Stimulated activated naive CD8-positive, alpha-beta T cell treated with anti-CD3 and anti-CD28 coated beads, Interleukin-15, amount 100 ng/mL, for 72 hours (primary cell): ENCODE measurements at regions not wholly inside any gene's neighbourhood (a gene's known extent, or its start where the extent isn't known, plus 50 kb on each side); places are given as distances from the start of the nearest gene placed in this dataset.
A peak's percentile ranks its signal among the peaks of the same experiment; 100 is the strongest.
"Not testable (repeated sequence)": the region's sequence is repeated elsewhere in the genome, so short reads cannot be mapped to it uniquely, and the experiment has no call there.

Experiments
- ATAC-seq: fragments of 150-1000 bp; cut with Tn5 transposase; 2 replicates; pipeline ENCODE4 v1.10.0; 2021; ENCODE audit warnings: mild to moderate bottlenecking, moderate library complexity
- DNase-seq, 2 donors: peaks; one replicate each; pipeline ENCODE4 v3.0.0; 2021 to 2022
- H3K27ac Mint-ChIP-seq, 2 donors: one replicate each; pipeline ENCODE4 v1.8.0; 2022; ENCODE audit warnings: mild to moderate bottlenecking in 2 of 2, mixed read lengths in 2 of 2, moderate library complexity in 2 of 2
- H3K27me3 Mint-ChIP-seq: one replicate; pipeline ENCODE4 v1.8.0; 2022; ENCODE audit warnings: mixed read lengths
- H3K4me1 Mint-ChIP-seq: one replicate; pipeline ENCODE4 v1.8.0; 2022; ENCODE audit warnings: mild to moderate bottlenecking, mixed read lengths
- H3K4me3 Mint-ChIP-seq, 2 donors: one replicate each; pipeline ENCODE4 v1.8.0; 2022; ENCODE audit warnings: mild to moderate bottlenecking in 2 of 2, mixed read lengths in 2 of 2, moderate library complexity in 1 of 2
- H3K9me3 Mint-ChIP-seq, 2 donors: one replicate each; pipeline ENCODE4 v1.8.0; 2022; ENCODE audit warnings: mixed read lengths in 2 of 2

- H3K4me3 Mint-ChIP-seq, result no peak overlapping the region
- no peaks in the 10 kb centered on the region for H3K9me3 Mint-ChIP-seq
- no peak overlapping the region for H3K27ac Mint-ChIP-seq
- no peaks in the 10 kb centered on the region for H3K27me3 Mint-ChIP-seq
- no peak for DNase-seq
- no peak for ATAC-seq
- H3K4me1 Mint-ChIP-seq, result no peaks in the 10 kb centered on the region
These were observed 470.0 kb downstream of the GASK1B start for GRCh38 chr4:157702831-157703230.

- no peak for DNase-seq
- no peaks in the 10 kb centered on the region for H3K4me1 Mint-ChIP-seq
- no peaks in the 10 kb centered on the region for H3K9me3 Mint-ChIP-seq
- ATAC-seq, result no peak
- no peaks in the 10 kb centered on the region for H3K27me3 Mint-ChIP-seq
- H3K4me3 Mint-ChIP-seq, result no peak overlapping the region
- no peak overlapping the region for H3K27ac Mint-ChIP-seq
These were observed 471.2 kb downstream of the GASK1B start for GRCh38 chr4:157701695-157701994.

- ATAC-seq (no peak), DNase-seq (no peak)
- H3K9me3 Mint-ChIP-seq, result no peaks in the 10 kb centered on the region
- H3K4me1 Mint-ChIP-seq, result no peaks in the 10 kb centered on the region
- no peak overlapping the region for H3K4me3 Mint-ChIP-seq
- no peak overlapping the region for H3K27ac Mint-ChIP-seq
- no peaks in the 10 kb centered on the region for H3K27me3 Mint-ChIP-seq
These were observed 471.7 kb downstream of the GASK1B start for GRCh38 chr4:157700898-157701694.

- Mint-ChIP-seq H3K9me3 (peaks cover 0 to 7% of the 10 kb centered on the region in 2 donors), H3K4me3 (no peak overlapping the region), H3K27me3 (no peaks in the 10 kb centered on the region), H3K27ac (no peak overlapping the region), H3K4me1 (no peaks in the 10 kb centered on the region)
- ATAC-seq, result no peak
- DNase-seq, result no peak
These were observed 468.9 kb downstream of the GRIA2 start for GRCh38 chr4:157689476-157689875.

- no peaks in the 10 kb centered on the region for H3K4me1 Mint-ChIP-seq
- no peak overlapping the region for H3K27ac Mint-ChIP-seq
- ATAC-seq (no peak), DNase-seq (no peak)
- H3K9me3 Mint-ChIP-seq, result peaks cover 0 to 7% of the 10 kb centered on the region in 2 donors
- no peaks in the 10 kb centered on the region for H3K27me3 Mint-ChIP-seq
- H3K4me3 Mint-ChIP-seq, result no peak overlapping the region
These were observed 467.4 kb downstream of the GRIA2 start for GRCh38 chr4:157687971-157688370.

GRCh38 chr4:157679326-157679725, 458.8 kb downstream of the GRIA2 start:
- ATAC-seq, H3K27ac Mint-ChIP-seq, H3K4me3 Mint-ChIP-seq, H3K27me3 Mint-ChIP-seq, H3K4me1 Mint-ChIP-seq, DNase-seq: not testable (repeated sequence)
- peaks cover 18 to 19% of the 10 kb centered on the region in 2 donors for H3K9me3 Mint-ChIP-seq

GRCh38 chr4:157678478-157678877, 457.9 kb downstream of the GRIA2 start:
- Mint-ChIP-seq H3K27me3 (no peaks in the 10 kb centered on the region), H3K4me1 (no peaks in the 10 kb centered on the region), H3K9me3 (peaks cover 18 to 19% of the 10 kb centered on the region in 2 donors), H3K4me3 (no peak overlapping the region), H3K27ac (no peak overlapping the region)
- no peak for DNase-seq
- ATAC-seq, result no peak

- ATAC-seq (no peak), DNase-seq (no peak)
- no peaks in the 10 kb centered on the region for H3K27me3 Mint-ChIP-seq
- peaks cover 18 to 19% of the 10 kb centered on the region in 2 donors for H3K9me3 Mint-ChIP-seq
- no peaks in the 10 kb centered on the region for H3K4me1 Mint-ChIP-seq
- no peak overlapping the region for H3K4me3 Mint-ChIP-seq
- no peak overlapping the region for H3K27ac Mint-ChIP-seq
These were observed 454.2 kb downstream of the GRIA2 start for GRCh38 chr4:157674699-157675098.

- ATAC-seq (no peak), DNase-seq (no peak)
- H3K4me1 Mint-ChIP-seq, result no peaks in the 10 kb centered on the region
- H3K9me3 Mint-ChIP-seq, result peaks cover 0 to 8% of the 10 kb centered on the region in 2 donors
- H3K27ac Mint-ChIP-seq, result no peak overlapping the region
- H3K4me3 Mint-ChIP-seq, result no peak overlapping the region
- no peaks in the 10 kb centered on the region for H3K27me3 Mint-ChIP-seq
These were observed 447.3 kb downstream of the GRIA2 start for GRCh38 chr4:157667836-157668235.

GRCh38 chr4:157664726-157665125, 444.2 kb downstream of the GRIA2 start:
- DNase-seq (no peak), ATAC-seq (no peak)
- Mint-ChIP-seq H3K4me3 (no peak overlapping the region), H3K27me3 (no peaks in the 10 kb centered on the region), H3K9me3 (peaks cover 0 to 8% of the 10 kb centered on the region in 2 donors), H3K27ac (no peak overlapping the region), H3K4me1 (no peaks in the 10 kb centered on the region)

GRCh38 chr4:157655096-157655809, 434.7 kb downstream of the GRIA2 start:
- DNase-seq (no peak), ATAC-seq (no peak)
- H3K4me1 Mint-ChIP-seq, result no peaks in the 10 kb centered on the region
- H3K9me3 Mint-ChIP-seq, result peaks cover 4 to 8% of the 10 kb centered on the region in 2 donors
- no peaks in the 10 kb centered on the region for H3K27me3 Mint-ChIP-seq
- no peak overlapping the region for H3K4me3 Mint-ChIP-seq
- no peak overlapping the region for H3K27ac Mint-ChIP-seq

- no peak overlapping the region for H3K4me3 Mint-ChIP-seq
- no peak for ATAC-seq
These were observed 422.7 kb downstream of the GRIA2 start for GRCh38 chr4:157643257-157643656.

GRCh38 chr4:157634057-157634456, 413.5 kb downstream of the GRIA2 start:
- Mint-ChIP-seq H3K27ac (no peak overlapping the region), H3K27me3 (no peaks in the 10 kb centered on the region), H3K4me1 (no peaks in the 10 kb centered on the region), H3K4me3 (no peak overlapping the region), H3K9me3 (peaks cover 5 to 23% of the 10 kb centered on the region in 2 donors)
- ATAC-seq (peak; percentile 49), DNase-seq (no peak)

More at GRCh38 chr4:157643257-157643656, 422.7 kb downstream of the GRIA2 start:
- H3K27me3 Mint-ChIP-seq, result no peaks in the 10 kb centered on the region
- peaks cover 0 to 5% of the 10 kb centered on the region in 2 donors for H3K9me3 Mint-ChIP-seq
- no peaks in the 10 kb centered on the region for H3K4me1 Mint-ChIP-seq
- no peak for DNase-seq
- H3K27ac Mint-ChIP-seq, result no peak overlapping the region

GRCh38 chr4:157616741-157617472, 396.4 kb downstream of the GRIA2 start:
- Mint-ChIP-seq H3K27ac (no peak overlapping the region), H3K4me1 (no peaks in the 10 kb centered on the region), H3K4me3 (no peak overlapping the region), H3K27me3 (no peaks in the 10 kb centered on the region), H3K9me3 (peaks cover 0 to 9% of the 10 kb centered on the region in 2 donors)
- no peak for DNase-seq
- ATAC-seq, result no peak

GRCh38 chr4:157607996-157608395, 387.5 kb downstream of the GRIA2 start:
- H3K27ac Mint-ChIP-seq, result no peak overlapping the region
- DNase-seq (no peak), ATAC-seq (no peak)
- H3K4me3 Mint-ChIP-seq, result no peak overlapping the region
- no peaks in the 10 kb centered on the region for H3K9me3 Mint-ChIP-seq
- no peaks in the 10 kb centered on the region for H3K4me1 Mint-ChIP-seq
- H3K27me3 Mint-ChIP-seq, result no peaks in the 10 kb centered on the region

GRCh38 chr4:157600583-157600982, 380.1 kb downstream of the GRIA2 start:
- Mint-ChIP-seq H3K27me3 (no peaks in the 10 kb centered on the region), H3K4me3 (no peak overlapping the region)

More at GRCh38 chr4:157600583-157600982, 380.1 kb downstream of the GRIA2 start:
- no peak overlapping the region for H3K27ac Mint-ChIP-seq
- H3K9me3 Mint-ChIP-seq, result peaks cover 5 to 7% of the 10 kb centered on the region in 2 donors
- ATAC-seq (no peak), DNase-seq (no peak)
- no peaks in the 10 kb centered on the region for H3K4me1 Mint-ChIP-seq
